ENCODE measurements at regions not wholly inside any gene's neighbourhood (a gene's known extent, or its start where the extent isn't known, plus 50 kb on each side); places are given as distances from the start of the nearest gene placed in this dataset.

DNA sequence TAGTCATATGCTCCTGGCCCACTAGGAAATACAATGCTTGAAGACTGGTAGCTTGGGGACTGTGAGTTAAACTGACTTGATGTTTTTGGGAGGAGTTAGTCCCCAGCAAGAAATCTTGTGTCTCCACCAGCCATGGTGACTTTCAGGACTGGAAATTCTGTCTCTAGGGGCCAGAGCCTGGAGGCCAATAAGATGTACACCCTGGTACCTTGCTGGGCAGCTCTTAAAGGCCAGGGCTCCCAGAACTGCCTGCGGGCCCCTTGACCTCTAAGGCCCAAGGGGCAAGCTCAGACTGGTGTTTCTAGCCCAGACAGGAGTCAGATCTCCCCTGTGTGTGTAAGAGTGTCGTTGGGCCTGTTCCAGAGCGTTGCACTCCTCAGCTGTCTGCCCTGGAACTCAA, 128.7 kb upstream of the C11orf58 start:
- ChIA-PET POLR2A (no interaction called here), CTCF (interaction anchor here (0.6 kb wide), 1 partner anchor 290 kb away, joined by 3 read pairs; no protein-coding TSS in a partner anchor)
- no peak for ATAC-seq
- H3K27ac ChIP-seq (ENCODE audit: low read length), result no peak overlapping the region
- TF ChIP-seq, protein P1, sequence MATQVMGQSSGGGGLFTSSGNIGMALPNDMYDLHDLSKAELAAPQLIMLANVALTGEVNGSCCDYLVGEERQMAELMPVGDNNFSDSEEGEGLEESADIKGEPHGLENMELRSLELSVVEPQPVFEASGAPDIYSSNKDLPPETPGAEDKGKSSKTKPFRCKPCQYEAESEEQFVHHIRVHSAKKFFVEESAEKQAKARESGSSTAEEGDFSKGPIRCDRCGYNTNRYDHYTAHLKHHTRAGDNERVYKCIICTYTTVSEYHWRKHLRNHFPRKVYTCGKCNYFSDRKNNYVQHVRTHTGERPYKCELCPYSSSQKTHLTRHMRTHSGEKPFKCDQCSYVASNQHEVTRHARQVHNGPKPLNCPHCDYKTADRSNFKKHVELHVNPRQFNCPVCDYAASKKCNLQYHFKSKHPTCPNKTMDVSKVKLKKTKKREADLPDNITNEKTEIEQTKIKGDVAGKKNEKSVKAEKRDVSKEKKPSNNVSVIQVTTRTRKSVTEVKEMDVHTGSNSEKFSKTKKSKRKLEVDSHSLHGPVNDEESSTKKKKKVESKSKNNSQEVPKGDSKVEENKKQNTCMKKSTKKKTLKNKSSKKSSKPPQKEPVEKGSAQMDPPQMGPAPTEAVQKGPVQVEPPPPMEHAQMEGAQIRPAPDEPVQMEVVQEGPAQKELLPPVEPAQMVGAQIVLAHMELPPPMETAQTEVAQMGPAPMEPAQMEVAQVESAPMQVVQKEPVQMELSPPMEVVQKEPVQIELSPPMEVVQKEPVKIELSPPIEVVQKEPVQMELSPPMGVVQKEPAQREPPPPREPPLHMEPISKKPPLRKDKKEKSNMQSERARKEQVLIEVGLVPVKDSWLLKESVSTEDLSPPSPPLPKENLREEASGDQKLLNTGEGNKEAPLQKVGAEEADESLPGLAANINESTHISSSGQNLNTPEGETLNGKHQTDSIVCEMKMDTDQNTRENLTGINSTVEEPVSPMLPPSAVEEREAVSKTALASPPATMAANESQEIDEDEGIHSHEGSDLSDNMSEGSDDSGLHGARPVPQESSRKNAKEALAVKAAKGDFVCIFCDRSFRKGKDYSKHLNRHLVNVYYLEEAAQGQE (IDR thresholded peaks at IDR 0.05; ENCODE audit: insufficient read depth in 1 of 2, low read depth in 2 of 2, low read length in 1 of 2), result no peak
- no peak for TF ChIP-seq POLR2AphosphoS5 (IDR thresholded peaks at IDR 0.05; ENCODE audit: low read depth, low read length)
- TF ChIP-seq, protein P2, sequence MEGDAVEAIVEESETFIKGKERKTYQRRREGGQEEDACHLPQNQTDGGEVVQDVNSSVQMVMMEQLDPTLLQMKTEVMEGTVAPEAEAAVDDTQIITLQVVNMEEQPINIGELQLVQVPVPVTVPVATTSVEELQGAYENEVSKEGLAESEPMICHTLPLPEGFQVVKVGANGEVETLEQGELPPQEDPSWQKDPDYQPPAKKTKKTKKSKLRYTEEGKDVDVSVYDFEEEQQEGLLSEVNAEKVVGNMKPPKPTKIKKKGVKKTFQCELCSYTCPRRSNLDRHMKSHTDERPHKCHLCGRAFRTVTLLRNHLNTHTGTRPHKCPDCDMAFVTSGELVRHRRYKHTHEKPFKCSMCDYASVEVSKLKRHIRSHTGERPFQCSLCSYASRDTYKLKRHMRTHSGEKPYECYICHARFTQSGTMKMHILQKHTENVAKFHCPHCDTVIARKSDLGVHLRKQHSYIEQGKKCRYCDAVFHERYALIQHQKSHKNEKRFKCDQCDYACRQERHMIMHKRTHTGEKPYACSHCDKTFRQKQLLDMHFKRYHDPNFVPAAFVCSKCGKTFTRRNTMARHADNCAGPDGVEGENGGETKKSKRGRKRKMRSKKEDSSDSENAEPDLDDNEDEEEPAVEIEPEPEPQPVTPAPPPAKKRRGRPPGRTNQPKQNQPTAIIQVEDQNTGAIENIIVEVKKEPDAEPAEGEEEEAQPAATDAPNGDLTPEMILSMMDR (IDR thresholded peaks at IDR 0.05), result no peak
- TF ChIP-seq TCF7L2 (IDR thresholded peaks at IDR 0.05; ENCODE audit: low read depth, low read length), result no peak
- TF ChIP-seq SIN3A (IDR thresholded peaks at IDR 0.05; ENCODE audit: borderline replicate concordance, insufficient read depth, low read depth, low read length), result no peak
- H3K4me3 ChIP-seq (ENCODE audit: low read depth in 2 of 2, low read length in 2 of 2), result no peak overlapping the region
- no TSS peak for BruUV-seq (replicated peaks)
- H3K4me1 ChIP-seq (ENCODE audit: control insufficient read depth, insufficient read depth, low read length), result peaks cover 24% of the 10 kb centered on the region
- no peaks in the 10 kb centered on the region for H3K9me3 ChIP-seq (ENCODE audit: control insufficient read depth, insufficient read depth, low read depth, low read length)
- H3K27me3 ChIP-seq (ENCODE audit: control insufficient read depth, insufficient read depth, low read length), result peaks cover 54% of the 10 kb centered on the region
- intact Hi-C loops (cut with micrococcal nuclease; ENCODE audit: unreplicated experiment), result loop anchor here (5.0 kb wide), 3 partner anchors 787 to 1282 kb away; no protein-coding TSS in a partner anchor
- no peak for DNase-seq (ENCODE audit: low read depth, low spot score)
- in situ Hi-C loops (cut with HindIII; ENCODE audit: low pct_unique_long_range_greater_than_20kb, low sequenced_read_pairs), result no loop called here
- no peaks in the 10 kb centered on the region for H3K36me3 ChIP-seq (ENCODE audit: control insufficient read depth, insufficient read depth, low read length)

DNA sequence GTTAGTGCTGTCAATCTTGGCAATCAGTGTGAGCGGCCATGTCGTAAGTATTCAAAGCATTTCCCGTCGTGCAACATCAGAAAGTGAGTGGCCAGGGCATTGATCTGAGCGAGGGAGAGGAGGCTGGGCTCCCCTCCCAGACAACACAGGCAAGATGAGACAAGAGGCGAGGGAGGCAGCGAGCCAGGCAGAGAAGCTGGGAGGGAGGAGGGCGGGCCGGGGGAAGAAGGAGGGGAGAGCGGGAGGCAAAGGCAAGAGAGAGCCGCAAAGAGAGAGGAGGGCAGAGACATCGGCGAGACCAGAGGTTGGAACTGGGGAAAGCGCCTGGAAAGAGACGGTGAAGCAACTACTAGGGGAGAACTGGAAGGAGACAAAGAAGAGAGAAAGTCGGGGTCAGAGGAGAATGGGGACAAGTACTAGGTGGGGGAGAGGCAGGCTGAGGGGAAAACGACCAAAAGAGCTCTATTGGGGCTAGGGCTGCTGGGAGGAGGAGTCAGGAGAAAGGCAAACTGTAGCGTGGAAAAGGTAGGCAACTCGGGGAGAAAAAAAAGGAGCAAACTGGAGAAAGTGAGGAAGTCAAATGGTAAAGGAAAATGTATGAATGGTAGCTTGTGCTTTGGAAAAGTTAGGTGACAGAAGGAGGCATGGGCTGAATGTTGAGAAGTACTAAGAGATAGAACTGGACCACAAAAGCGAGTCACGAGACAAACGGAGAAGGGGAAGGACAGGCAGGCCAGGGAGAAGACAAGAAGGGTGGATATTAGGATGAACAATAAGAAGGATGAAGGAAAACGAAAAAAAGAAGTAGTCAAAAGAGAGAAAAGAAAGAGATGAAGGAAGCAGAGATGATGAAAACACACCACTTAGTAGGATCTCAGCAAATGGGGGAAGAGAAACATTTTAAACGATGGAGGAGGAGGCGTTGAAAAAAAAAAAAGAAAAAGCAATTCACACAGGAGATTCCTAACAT, 130.5 kb upstream of the C11orf58 start:
- intact Hi-C loops (cut with micrococcal nuclease; ENCODE audit: unreplicated experiment) (no loop called here), in situ Hi-C loops (cut with HindIII; ENCODE audit: low pct_unique_long_range_greater_than_20kb, low sequenced_read_pairs) (no loop called here)
- Histone ChIP-seq H3K27ac (ENCODE audit: low read length) (no peak overlapping the region), H3K4me1 (ENCODE audit: control insufficient read depth, insufficient read depth, low read length) (peaks cover 17% of the 10 kb centered on the region), H3K27me3 (ENCODE audit: control insufficient read depth, insufficient read depth, low read length) (peaks cover 52% of the 10 kb centered on the region), H3K4me3 (ENCODE audit: low read depth in 2 of 2, low read length in 2 of 2) (peak overlapping the region; percentile 34 to 46), H3K36me3 (ENCODE audit: control insufficient read depth, insufficient read depth, low read length) (no peaks in the 10 kb centered on the region), H3K9me3 (ENCODE audit: control insufficient read depth, insufficient read depth, low read depth, low read length) (no peaks in the 10 kb centered on the region)
- POLR2A ChIA-PET, result no interaction called here
- CTCF ChIA-PET, result no interaction called here
- DNase-seq (ENCODE audit: low read depth, low spot score), result no peak
- no TSS peak for BruUV-seq (replicated peaks)
- no peak for ATAC-seq
- TF ChIP-seq TCF7L2 (IDR thresholded peaks at IDR 0.05; ENCODE audit: low read depth, low read length) (no peak), POLR2AphosphoS5 (IDR thresholded peaks at IDR 0.05; ENCODE audit: low read depth, low read length) (no peak), SIN3A (IDR thresholded peaks at IDR 0.05; ENCODE audit: borderline replicate concordance, insufficient read depth, low read depth, low read length) (no peak)
- TF ChIP-seq, protein P2 (IDR thresholded peaks at IDR 0.05), result no peak
- TF ChIP-seq, protein P1 (IDR thresholded peaks at IDR 0.05; ENCODE audit: insufficient read depth in 1 of 2, low read depth in 2 of 2, low read length in 1 of 2), result no peak
